ENCODE measurements at regions not wholly inside any gene's neighbourhood (a gene's known extent, or its start where the extent isn't known, plus 50 kb on each side); places are given as distances from the start of the nearest gene placed in this dataset.

DNA sequence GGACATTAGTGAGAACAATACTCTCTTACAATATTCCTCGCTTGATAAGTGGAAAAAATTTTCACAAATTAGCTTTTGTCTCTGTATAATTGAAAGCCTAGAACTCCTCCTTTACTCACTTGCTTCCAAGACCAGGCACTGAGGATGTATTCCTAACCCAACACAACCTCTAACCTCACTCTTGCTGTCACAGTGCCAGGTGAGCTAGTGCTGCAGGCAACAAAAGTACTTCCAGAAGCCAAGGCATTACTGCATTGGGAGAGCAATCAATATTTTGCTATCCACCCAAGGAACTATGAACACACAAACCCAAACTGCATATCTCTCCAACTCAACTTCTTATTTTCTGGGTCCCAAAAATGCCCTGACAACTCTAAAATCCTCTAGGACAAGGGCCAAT lies 1081.0 kb downstream of the VRK1 start:
- TF ChIP-seq POLR2A (IDR thresholded peaks at IDR 0.05; ENCODE audit: low read length): no peak
- no peak for TF ChIP-seq GATA1 (IDR thresholded peaks at IDR 0.05; ENCODE audit: low read depth, low read length)
- no peak for DNase-seq

DNA sequence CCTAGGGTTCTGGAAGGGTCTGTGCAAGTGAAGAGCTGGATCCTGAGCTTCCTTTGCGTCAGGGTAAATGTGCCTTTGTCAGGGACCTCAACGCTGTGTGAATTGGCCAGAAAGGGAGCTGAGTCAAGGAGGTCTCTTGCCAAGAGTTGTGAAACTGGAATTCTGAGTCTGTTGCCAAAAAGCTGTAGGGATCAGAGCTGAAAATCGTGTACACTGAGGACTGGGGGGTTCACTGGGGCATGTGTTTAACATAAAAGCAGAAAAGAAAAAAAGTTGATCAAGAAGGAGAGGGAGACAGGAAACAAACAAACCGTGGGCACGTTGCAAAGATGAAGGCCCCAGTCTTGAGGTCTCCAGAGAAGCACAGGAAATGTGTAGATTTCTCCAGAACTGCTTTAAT lies 1081.5 kb downstream of the VRK1 start:
- DNase-seq: no peak
- TF ChIP-seq POLR2A (IDR thresholded peaks at IDR 0.05; ENCODE audit: low read length) (no peak), GATA1 (IDR thresholded peaks at IDR 0.05; ENCODE audit: low read depth, low read length) (no peak)

DNA sequence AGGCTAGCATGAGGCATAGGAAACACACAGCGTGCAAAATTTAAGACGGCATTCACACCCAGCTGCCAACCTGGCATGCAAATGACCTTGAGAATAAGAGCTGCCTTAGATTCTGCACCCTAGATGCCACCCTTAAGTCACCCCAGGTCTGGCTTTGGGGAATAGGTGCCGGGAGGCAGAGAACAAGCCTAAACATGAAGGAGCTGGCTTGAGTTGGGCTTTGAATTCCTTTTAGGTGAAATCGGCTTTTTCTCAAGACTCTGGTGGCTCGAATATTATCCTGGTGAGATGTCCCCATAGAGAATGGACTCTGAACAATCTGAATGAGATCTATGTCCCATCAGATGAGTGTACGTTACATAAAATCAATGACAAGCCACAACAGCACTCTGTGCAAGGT lies 1090.5 kb downstream of the VRK1 start:
- no peak for TF ChIP-seq GATA1 (IDR thresholded peaks at IDR 0.05; ENCODE audit: low read depth, low read length)
- no peak for TF ChIP-seq POLR2A (IDR thresholded peaks at IDR 0.05; ENCODE audit: low read length)

DNA sequence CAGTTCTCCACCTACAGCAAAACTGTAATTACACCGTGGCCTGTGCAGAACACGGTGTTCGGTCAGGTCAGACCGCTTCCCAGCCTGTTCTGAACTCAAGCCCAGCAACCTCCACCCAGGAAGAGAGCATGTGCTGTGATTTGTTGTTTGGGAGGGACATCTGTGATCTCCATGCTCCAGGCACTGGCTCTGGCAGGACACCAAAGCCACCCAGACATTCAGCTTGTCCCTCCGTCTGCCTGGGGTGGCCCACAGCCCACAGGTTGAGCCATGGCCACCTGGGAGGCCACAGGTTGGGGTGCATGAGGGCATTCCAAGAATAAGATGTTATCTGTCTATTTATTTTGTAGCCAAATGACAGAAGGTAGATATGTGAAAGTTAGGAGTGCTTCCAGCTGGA lies 1091.1 kb downstream of the VRK1 start:
- TF ChIP-seq GATA1 (IDR thresholded peaks at IDR 0.05; ENCODE audit: low read depth, low read length) (no peak), POLR2A (IDR thresholded peaks at IDR 0.05; ENCODE audit: low read length) (no peak)
- DNase-seq: no peak

More for the DNA sequence above, 1090.5 kb downstream of the VRK1 start:
- no peak for DNase-seq

GRCh38 chr14:97891515-97891914 lies 1094.3 kb downstream of the VRK1 start:
- DNase-seq: no peak
- TF ChIP-seq GATA1 (IDR thresholded peaks at IDR 0.05; ENCODE audit: low read depth, low read length): no peak
- no peak for TF ChIP-seq POLR2A (IDR thresholded peaks at IDR 0.05; ENCODE audit: low read length)

DNA sequence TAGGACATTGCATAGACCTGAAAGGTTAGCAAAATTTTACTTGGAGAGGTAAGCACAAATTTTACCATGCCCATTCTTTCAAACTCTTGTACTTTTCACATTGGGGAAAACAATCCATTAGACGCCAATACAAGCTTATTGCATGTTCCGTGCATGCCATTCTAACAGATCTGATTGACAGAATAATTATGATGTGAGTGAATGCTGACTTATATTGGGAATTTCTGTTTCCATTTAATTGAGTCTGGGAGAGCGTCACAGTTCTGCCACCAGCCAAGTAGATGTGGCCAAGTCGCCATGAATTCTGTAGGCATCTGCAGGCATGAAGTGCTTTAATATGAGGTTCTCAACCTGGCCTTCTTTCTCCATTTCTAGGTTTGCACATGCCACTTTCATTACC lies 1097.4 kb downstream of the VRK1 start:
- TF ChIP-seq POLR2A (IDR thresholded peaks at IDR 0.05; ENCODE audit: low read length): no peak
- no peak for TF ChIP-seq GATA1 (IDR thresholded peaks at IDR 0.05; ENCODE audit: low read depth, low read length)
- no peak for DNase-seq

- TF ChIP-seq POLR2A (IDR thresholded peaks at IDR 0.05; ENCODE audit: low read length): no peak
- no peak for TF ChIP-seq GATA1 (IDR thresholded peaks at IDR 0.05; ENCODE audit: low read depth, low read length)
- no peak for DNase-seq
These were observed 1103.1 kb downstream of the VRK1 start for GRCh38 chr14:97900196-97900854.

- TF ChIP-seq POLR2A (IDR thresholded peaks at IDR 0.05; ENCODE audit: low read length) (no peak), GATA1 (IDR thresholded peaks at IDR 0.05; ENCODE audit: low read depth, low read length) (no peak)
- no peak for DNase-seq
These were observed 1105.4 kb downstream of the VRK1 start for GRCh38 chr14:97902630-97903029.

GRCh38 chr14:97903821-97904220 lies 1106.6 kb downstream of the VRK1 start:
- TF ChIP-seq POLR2A (IDR thresholded peaks at IDR 0.05; ENCODE audit: low read length) (no peak), GATA1 (IDR thresholded peaks at IDR 0.05; ENCODE audit: low read depth, low read length) (no peak)

GRCh38 chr14:97912217-97912616 lies 1115.0 kb downstream of the VRK1 start:
- DNase-seq: no peak

More at GRCh38 chr14:97903821-97904220, 1106.6 kb downstream of the VRK1 start:
- DNase-seq: no peak

DNA sequence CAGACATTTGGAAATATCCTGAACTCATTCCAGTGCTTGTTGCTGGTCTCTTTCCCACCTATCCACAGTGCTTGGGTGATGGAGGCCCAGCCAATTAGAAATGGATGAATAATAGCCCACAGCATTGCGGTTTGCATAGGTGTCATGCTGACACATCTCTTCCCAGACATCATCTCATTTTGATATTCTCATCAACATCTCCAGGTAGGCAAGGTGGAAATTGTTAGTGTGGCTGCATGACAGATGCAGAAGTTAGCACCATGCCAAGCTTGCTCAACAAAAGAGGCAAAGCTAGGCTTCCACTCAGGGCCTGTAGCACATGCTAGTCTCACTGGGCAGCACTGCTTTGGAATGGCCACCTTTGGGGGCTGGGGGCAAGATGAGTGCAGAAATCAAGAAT lies 1118.9 kb downstream of the VRK1 start:
- TF ChIP-seq GATA1 (IDR thresholded peaks at IDR 0.05; ENCODE audit: low read depth, low read length): no peak
- TF ChIP-seq POLR2A (IDR thresholded peaks at IDR 0.05; ENCODE audit: low read length): no peak
- DNase-seq: no peak

More at GRCh38 chr14:97912217-97912616, 1115.0 kb downstream of the VRK1 start:
- TF ChIP-seq GATA1 (IDR thresholded peaks at IDR 0.05; ENCODE audit: low read depth, low read length) (no peak), POLR2A (IDR thresholded peaks at IDR 0.05; ENCODE audit: low read length) (no peak)

DNA sequence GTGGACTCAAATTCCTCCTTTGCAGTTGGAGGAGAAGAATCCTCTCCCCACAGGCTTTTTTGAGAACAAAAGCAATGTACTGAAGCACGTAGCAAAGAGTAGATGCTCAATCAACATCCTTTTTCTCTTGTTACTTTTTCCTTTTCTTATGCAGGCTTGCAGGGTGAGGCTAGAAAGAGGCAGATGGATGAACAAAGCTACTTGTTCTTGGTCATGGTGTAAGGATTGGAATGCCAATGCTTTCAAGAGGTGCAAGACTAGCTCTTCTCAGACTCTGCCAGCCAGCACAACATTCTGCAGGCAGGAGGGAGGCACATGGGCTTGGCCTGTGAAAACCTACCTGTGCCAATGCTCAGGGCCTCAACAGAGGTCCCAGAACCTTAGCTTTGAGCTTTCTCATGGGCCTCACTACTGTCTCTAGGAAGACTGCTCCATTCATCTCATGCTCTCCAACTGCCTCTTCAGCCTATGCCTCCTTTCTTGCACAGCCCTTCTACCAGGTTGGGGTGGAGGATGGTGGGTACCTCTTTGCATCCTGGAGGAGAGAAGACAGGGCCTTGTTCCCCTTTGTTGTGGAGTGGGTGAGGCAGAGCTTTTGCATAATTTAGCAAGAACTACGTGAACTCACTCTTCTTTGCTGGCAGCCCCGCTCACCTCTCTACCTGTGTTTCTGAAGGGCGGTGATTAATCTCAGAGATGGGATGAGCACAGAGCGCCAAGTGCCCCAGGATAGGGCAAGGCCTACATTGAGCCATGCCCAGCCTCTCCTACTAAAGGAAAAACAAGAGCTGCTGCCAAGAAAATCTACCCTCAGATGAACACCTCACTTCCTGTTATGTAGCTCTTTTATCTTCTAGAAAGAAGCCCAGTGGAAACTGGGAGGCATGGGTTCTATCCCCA lies 1119.7 kb downstream of the VRK1 start:
- no peak for DNase-seq
- no peak for TF ChIP-seq POLR2A (IDR thresholded peaks at IDR 0.05; ENCODE audit: low read length)
- TF ChIP-seq GATA1 (IDR thresholded peaks at IDR 0.05; ENCODE audit: low read depth, low read length): no peak

DNA sequence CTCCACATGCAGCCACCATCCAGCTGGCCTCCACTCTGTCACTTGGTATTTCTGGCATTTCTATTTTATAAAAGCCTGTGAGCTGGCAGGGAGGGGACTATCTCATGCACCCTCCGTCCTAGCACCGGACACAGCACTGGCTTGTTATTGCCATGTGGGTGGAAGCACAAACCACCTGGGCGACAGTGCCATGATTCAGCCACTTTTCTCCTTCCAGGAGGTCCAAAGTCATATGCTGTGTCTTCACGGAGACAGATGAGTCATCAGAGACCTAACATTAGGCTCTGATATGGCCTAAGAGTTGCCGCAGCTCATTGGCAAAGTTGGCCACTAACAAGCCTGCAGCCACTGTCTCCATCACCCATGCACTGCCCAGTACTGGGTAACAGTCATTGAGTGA lies 1123.0 kb downstream of the VRK1 start:
- no peak for DNase-seq
- TF ChIP-seq POLR2A (IDR thresholded peaks at IDR 0.05; ENCODE audit: low read length): no peak
- TF ChIP-seq GATA1 (IDR thresholded peaks at IDR 0.05; ENCODE audit: low read depth, low read length): no peak

DNA sequence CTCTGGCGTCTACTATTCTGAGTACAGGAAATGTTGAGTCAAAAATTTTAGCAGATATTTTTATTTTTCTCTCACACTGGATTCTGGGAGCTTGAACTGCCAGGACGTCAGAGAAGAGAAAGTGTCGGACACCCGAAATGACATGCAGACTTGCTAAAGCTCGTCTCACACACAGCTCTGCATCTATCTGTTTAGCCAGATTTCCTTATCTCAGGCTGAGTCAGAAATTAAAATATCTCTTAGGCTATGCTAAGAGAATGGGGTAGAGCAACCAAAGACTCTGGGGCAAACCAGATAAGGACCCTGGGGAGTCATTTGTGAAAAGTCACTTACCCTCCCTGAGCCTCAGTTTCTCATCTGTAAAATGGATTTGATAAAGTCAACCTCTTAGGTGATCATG lies 1124.1 kb downstream of the VRK1 start:
- TF ChIP-seq POLR2A (IDR thresholded peaks at IDR 0.05; ENCODE audit: low read length): no peak
- no peak for TF ChIP-seq GATA1 (IDR thresholded peaks at IDR 0.05; ENCODE audit: low read depth, low read length)
- no peak for DNase-seq

Data from erythroblast (primary cell).